T-helper 1 cell treated with Interleukin-12 subunit alpha and Interleukin-12 subunit beta and Interleukin-4 antibody, amounts not matched to agents 30 μg/mL and 1 μg/mL, for 36 hours (primary cell): ENCODE measurements at regions not wholly inside any gene's neighbourhood (a gene's known extent, or its start where the extent isn't known, plus 50 kb on each side); places are given as distances from the start of the nearest gene placed in this dataset.

Experiments
- H3K27ac Mint-ChIP-seq: one replicate; pipeline ENCODE4 v1.8.0; 2021; ENCODE audit warnings: mild to moderate bottlenecking, mixed read lengths
- H3K27me3 Mint-ChIP-seq: one replicate; pipeline ENCODE4 v1.8.0; 2021; ENCODE audit warnings: low read depth, mixed read lengths
- H3K36me3 Mint-ChIP-seq: one replicate; pipeline ENCODE4 v1.8.0; 2021; ENCODE audit warnings: low read depth, mixed read lengths
- H3K4me1 Mint-ChIP-seq: one replicate; pipeline ENCODE4 v1.8.0; 2021; ENCODE audit warnings: low read depth, mixed read lengths
- H3K4me3 Mint-ChIP-seq: one replicate; pipeline ENCODE4 v1.8.0; 2021; ENCODE audit warnings: mild to moderate bottlenecking, moderate library complexity, mixed read lengths
- H3K9me3 Mint-ChIP-seq: one replicate; pipeline ENCODE4 v1.8.0; 2021; ENCODE audit warnings: mixed read lengths

GRCh38 chr14:58866391-58866790 is 228.6 kb downstream of the DACT1 start:
- no peak overlapping the region for H3K4me3 Mint-ChIP-seq
- H3K4me1 Mint-ChIP-seq: no peaks in the 10 kb centered on the region
- no peaks in the 10 kb centered on the region for H3K9me3 Mint-ChIP-seq
- no peaks in the 10 kb centered on the region for H3K36me3 Mint-ChIP-seq
- no peaks in the 10 kb centered on the region for H3K27me3 Mint-ChIP-seq
- H3K27ac Mint-ChIP-seq: no peak overlapping the region

- H3K36me3 Mint-ChIP-seq: no peaks in the 10 kb centered on the region
- H3K4me3 Mint-ChIP-seq: no peak overlapping the region
- H3K4me1 Mint-ChIP-seq: no peaks in the 10 kb centered on the region
- H3K9me3 Mint-ChIP-seq: no peaks in the 10 kb centered on the region
- H3K27ac Mint-ChIP-seq: no peak overlapping the region
- no peaks in the 10 kb centered on the region for H3K27me3 Mint-ChIP-seq
These were observed 233.2 kb downstream of the DACT1 start for GRCh38 chr14:58870961-58871360.

- Mint-ChIP-seq H3K27ac (no peak overlapping the region), H3K9me3 (no peaks in the 10 kb centered on the region), H3K4me3 (no peak overlapping the region), H3K36me3 (no peaks in the 10 kb centered on the region), H3K27me3 (no peaks in the 10 kb centered on the region), H3K4me1 (no peaks in the 10 kb centered on the region)
These were observed 233.8 kb downstream of the DACT1 start for GRCh38 chr14:58871573-58871972.

DNA sequence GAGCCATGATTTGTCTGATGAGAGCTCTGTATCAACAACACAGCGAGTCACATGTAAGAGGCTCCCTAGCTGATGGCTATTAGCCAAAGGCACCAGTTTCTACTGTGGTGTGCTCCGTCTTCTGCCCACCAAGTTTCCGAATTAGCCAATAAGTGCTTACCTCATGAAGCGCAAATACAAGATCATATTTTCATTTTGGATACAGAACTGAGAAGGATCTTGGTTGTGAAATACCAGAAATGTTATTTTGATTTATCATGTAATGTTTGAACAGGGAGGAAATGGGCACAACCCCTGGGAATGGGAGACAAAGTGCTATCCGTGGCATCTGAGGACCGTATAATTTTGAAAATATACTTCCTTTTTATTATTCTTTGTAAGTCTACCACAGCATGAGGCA is 234.3 kb downstream of the DACT1 start:
- no peaks in the 10 kb centered on the region for H3K4me1 Mint-ChIP-seq
- H3K27ac Mint-ChIP-seq: no peak overlapping the region
- no peaks in the 10 kb centered on the region for H3K36me3 Mint-ChIP-seq
- H3K27me3 Mint-ChIP-seq: no peaks in the 10 kb centered on the region
- H3K4me3 Mint-ChIP-seq: no peak overlapping the region
- H3K9me3 Mint-ChIP-seq: no peaks in the 10 kb centered on the region

DNA sequence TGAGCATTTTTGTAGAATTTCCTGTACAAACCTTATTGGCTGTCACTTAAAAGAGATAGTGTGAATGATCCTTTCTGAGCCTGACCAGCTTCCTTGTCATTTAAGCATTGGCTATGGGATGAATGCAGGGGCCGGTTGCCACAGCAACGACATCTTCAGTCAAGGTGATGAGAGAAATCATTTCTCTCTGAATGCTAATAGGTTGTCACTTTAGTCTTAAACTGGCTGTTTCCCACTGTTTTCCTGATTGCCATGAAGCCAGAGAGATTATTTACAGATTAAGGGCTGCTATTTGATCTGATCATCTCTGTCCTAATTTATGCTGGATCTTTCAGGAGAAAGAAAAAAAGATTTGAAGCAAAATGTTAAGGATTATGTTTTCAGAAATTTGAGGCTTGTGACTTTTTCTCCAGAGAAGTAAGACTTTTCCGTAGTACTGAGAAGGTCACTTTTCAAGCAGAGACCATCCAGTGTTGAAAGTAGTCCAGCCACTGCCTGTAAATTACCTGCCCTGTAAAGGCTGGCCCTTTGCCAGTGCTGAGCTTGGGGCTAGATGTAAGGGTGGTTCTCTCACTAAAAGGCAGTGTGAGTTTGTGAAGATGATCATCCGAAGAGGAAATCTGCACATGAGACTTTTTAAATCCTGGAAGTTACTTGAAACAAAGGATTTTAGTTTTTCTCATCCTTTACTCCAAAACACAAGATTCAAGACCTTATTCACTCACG is 235.6 kb downstream of the DACT1 start:
- H3K9me3 Mint-ChIP-seq: no peaks in the 10 kb centered on the region
- no peak overlapping the region for H3K4me3 Mint-ChIP-seq
- no peaks in the 10 kb centered on the region for H3K4me1 Mint-ChIP-seq
- no peaks in the 10 kb centered on the region for H3K36me3 Mint-ChIP-seq
- no peak overlapping the region for H3K27ac Mint-ChIP-seq
- H3K27me3 Mint-ChIP-seq: no peaks in the 10 kb centered on the region

DNA sequence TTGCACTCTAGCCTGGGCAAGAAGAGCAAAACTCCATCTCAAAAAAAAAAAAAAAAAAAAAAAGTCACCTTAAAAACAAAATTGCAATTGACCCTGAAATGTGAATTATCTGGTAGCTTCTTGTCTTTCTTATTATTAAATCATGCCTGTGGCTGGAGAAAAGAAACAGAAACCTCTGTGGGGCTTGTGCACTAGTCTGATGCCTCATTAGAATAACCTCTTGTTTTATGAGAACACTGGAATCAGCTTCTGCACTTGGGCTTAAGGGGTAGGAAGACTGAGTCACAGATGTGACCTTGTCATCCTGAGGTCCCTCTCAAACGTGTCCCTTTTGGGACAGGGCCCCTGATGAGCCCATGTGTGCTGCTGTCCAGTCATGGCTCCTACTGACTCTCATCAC is 237.9 kb downstream of the DACT1 start:
- Mint-ChIP-seq H3K27me3 (no peaks in the 10 kb centered on the region), H3K4me3 (no peak overlapping the region), H3K27ac (no peak overlapping the region), H3K9me3 (no peaks in the 10 kb centered on the region), H3K36me3 (no peaks in the 10 kb centered on the region), H3K4me1 (no peaks in the 10 kb centered on the region)

GRCh38 chr14:58876608-58877007 is 238.8 kb downstream of the DACT1 start:
- H3K4me3 Mint-ChIP-seq: no peak overlapping the region
- peaks cover 4% of the 10 kb centered on the region for H3K27me3 Mint-ChIP-seq
- H3K4me1 Mint-ChIP-seq: no peaks in the 10 kb centered on the region
- H3K36me3 Mint-ChIP-seq: no peaks in the 10 kb centered on the region
- no peak overlapping the region for H3K27ac Mint-ChIP-seq
- no peaks in the 10 kb centered on the region for H3K9me3 Mint-ChIP-seq

- no peaks in the 10 kb centered on the region for H3K4me1 Mint-ChIP-seq
- H3K27ac Mint-ChIP-seq: no peak overlapping the region
- H3K9me3 Mint-ChIP-seq: no peaks in the 10 kb centered on the region
- no peak overlapping the region for H3K4me3 Mint-ChIP-seq
- no peaks in the 10 kb centered on the region for H3K36me3 Mint-ChIP-seq
- peaks cover 4% of the 10 kb centered on the region for H3K27me3 Mint-ChIP-seq
These were observed 240.8 kb downstream of the DACT1 start for GRCh38 chr14:58878439-58879139.

GRCh38 chr14:58881433-58881832 is 243.7 kb downstream of the DACT1 start:
- Mint-ChIP-seq H3K27me3 (peaks cover 4% of the 10 kb centered on the region), H3K4me1 (no peaks in the 10 kb centered on the region), H3K4me3 (no peak overlapping the region), H3K9me3 (no peaks in the 10 kb centered on the region), H3K27ac (no peak overlapping the region), H3K36me3 (no peaks in the 10 kb centered on the region)

GRCh38 chr14:58882577-58883018 is 244.8 kb downstream of the DACT1 start:
- no peaks in the 10 kb centered on the region for H3K36me3 Mint-ChIP-seq

DNA sequence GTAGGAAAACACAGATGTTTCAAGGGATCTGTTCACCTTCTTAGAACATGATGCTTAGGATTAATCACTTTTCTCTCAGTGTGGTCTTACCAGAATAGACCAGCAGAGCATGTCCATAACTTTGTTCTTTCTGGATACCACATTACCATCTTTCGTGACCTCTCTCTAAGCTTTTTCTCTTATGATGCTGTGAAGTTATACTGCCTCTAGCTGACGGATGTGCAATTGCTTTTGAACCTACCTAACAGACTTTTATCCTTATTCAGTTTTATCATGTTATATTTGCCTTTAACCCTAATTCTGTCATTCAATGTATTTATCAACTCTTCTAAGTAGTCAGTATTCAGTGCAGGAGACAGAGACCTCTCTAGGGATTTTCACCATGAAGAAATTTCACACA is 246.7 kb downstream of the DACT1 start:
- H3K27me3 Mint-ChIP-seq: peaks cover 4% of the 10 kb centered on the region
- no peaks in the 10 kb centered on the region for H3K4me1 Mint-ChIP-seq
- no peak overlapping the region for H3K4me3 Mint-ChIP-seq
- H3K36me3 Mint-ChIP-seq: no peaks in the 10 kb centered on the region
- H3K27ac Mint-ChIP-seq: no peak overlapping the region
- H3K9me3 Mint-ChIP-seq: no peaks in the 10 kb centered on the region

More at GRCh38 chr14:58882577-58883018, 244.8 kb downstream of the DACT1 start:
- Mint-ChIP-seq H3K27ac (no peak overlapping the region), H3K4me3 (no peak overlapping the region), H3K4me1 (no peaks in the 10 kb centered on the region), H3K9me3 (no peaks in the 10 kb centered on the region), H3K27me3 (peaks cover 4% of the 10 kb centered on the region)

- peaks cover 2% of the 10 kb centered on the region for H3K27me3 Mint-ChIP-seq
- no peaks in the 10 kb centered on the region for H3K36me3 Mint-ChIP-seq
- H3K4me1 Mint-ChIP-seq: no peaks in the 10 kb centered on the region
- H3K9me3 Mint-ChIP-seq: no peaks in the 10 kb centered on the region
- no peak overlapping the region for H3K27ac Mint-ChIP-seq
- H3K4me3 Mint-ChIP-seq: no peak overlapping the region
These were observed 250.2 kb downstream of the DACT1 start for GRCh38 chr14:58887931-58888330.

GRCh38 chr14:58898655-58899316 is 261.0 kb downstream of the DACT1 start:
- H3K36me3 Mint-ChIP-seq: no peaks in the 10 kb centered on the region
- H3K27me3 Mint-ChIP-seq: peaks cover 4% of the 10 kb centered on the region
- H3K9me3 Mint-ChIP-seq: peaks cover 4% of the 10 kb centered on the region
- no peaks in the 10 kb centered on the region for H3K4me1 Mint-ChIP-seq
- no peak overlapping the region for H3K27ac Mint-ChIP-seq
- H3K4me3 Mint-ChIP-seq: no peak overlapping the region

DNA sequence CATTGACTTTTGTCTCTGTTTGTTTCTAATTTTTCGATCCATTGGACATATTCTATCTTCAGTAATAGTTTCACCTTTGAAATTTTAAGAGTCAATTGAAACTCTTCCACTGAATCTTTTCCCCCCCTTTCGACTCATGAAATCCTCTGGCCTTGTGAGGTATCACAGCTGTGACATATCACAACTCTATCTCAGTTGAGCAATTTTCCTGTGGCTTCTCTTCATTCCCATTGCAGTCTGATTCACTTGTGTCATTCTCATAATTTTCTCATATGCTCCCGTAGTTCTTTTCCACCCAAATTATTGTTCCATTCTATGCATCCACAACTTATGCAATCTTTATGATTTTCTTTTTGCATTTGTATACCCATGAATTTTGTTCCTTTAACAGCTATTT is 261.6 kb downstream of the DACT1 start:
- no peaks in the 10 kb centered on the region for H3K4me1 Mint-ChIP-seq
- H3K27ac Mint-ChIP-seq: no peak overlapping the region
- H3K27me3 Mint-ChIP-seq: peaks cover 4% of the 10 kb centered on the region
- no peak overlapping the region for H3K4me3 Mint-ChIP-seq
- no peaks in the 10 kb centered on the region for H3K36me3 Mint-ChIP-seq
- peaks cover 8% of the 10 kb centered on the region for H3K9me3 Mint-ChIP-seq

- Mint-ChIP-seq H3K9me3 (peaks cover 8% of the 10 kb centered on the region), H3K27me3 (no peaks in the 10 kb centered on the region), H3K4me1 (no peaks in the 10 kb centered on the region), H3K4me3 (no peak overlapping the region), H3K36me3 (no peaks in the 10 kb centered on the region), H3K27ac (no peak overlapping the region)
These were observed 264.1 kb downstream of the DACT1 start for GRCh38 chr14:58901826-58902225.
